ENCODE measurements at regions not wholly inside any gene's neighbourhood (a gene's known extent, or its start where the extent isn't known, plus 50 kb on each side); places are given as distances from the start of the nearest gene placed in this dataset.

- TF ChIP-seq, protein P1, sequence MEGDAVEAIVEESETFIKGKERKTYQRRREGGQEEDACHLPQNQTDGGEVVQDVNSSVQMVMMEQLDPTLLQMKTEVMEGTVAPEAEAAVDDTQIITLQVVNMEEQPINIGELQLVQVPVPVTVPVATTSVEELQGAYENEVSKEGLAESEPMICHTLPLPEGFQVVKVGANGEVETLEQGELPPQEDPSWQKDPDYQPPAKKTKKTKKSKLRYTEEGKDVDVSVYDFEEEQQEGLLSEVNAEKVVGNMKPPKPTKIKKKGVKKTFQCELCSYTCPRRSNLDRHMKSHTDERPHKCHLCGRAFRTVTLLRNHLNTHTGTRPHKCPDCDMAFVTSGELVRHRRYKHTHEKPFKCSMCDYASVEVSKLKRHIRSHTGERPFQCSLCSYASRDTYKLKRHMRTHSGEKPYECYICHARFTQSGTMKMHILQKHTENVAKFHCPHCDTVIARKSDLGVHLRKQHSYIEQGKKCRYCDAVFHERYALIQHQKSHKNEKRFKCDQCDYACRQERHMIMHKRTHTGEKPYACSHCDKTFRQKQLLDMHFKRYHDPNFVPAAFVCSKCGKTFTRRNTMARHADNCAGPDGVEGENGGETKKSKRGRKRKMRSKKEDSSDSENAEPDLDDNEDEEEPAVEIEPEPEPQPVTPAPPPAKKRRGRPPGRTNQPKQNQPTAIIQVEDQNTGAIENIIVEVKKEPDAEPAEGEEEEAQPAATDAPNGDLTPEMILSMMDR (IDR thresholded peaks at IDR 0.05) = no peak
- no peak for TF ChIP-seq POLR2A (IDR thresholded peaks at IDR 0.05)
Observed at GRCh38 chr1:183734543-183735036, 70.3 kb upstream of the RGL1 start.

Data from lower leg skin (tissue), 3 donors.